BLaER1 (cell line): ENCODE measurements at regions not wholly inside any gene's neighbourhood (a gene's known extent, or its start where the extent isn't known, plus 50 kb on each side); places are given as distances from the start of the nearest gene placed in this dataset.
"Not testable (repeated sequence)": the region's sequence is repeated elsewhere in the genome, so short reads cannot be mapped to it uniquely, and the experiment has no call there.

Experiments used
- H3K27ac ChIP-seq: shearing (Covaris generic); formaldehyde crosslinking; 2 replicates; pipeline ENCODE4 v1.8.1; 2022
- H3K27me3 ChIP-seq: shearing (Covaris generic); formaldehyde crosslinking; 2 replicates; pipeline ENCODE4 v1.8.1; 2022
- H3K36me3 ChIP-seq: shearing (Covaris generic); formaldehyde crosslinking; 2 replicates; pipeline ENCODE4 v1.8.1; 2022
- H3K4me1 ChIP-seq: shearing (Covaris generic); formaldehyde crosslinking; 2 replicates; pipeline ENCODE4 v1.8.1; 2022
- H3K4me2 ChIP-seq: shearing (Covaris generic); formaldehyde crosslinking; 2 replicates; pipeline ENCODE4 v1.8.1; 2022
- H3K4me3 ChIP-seq: shearing (Covaris generic); formaldehyde crosslinking; 2 replicates; pipeline ENCODE4 v1.8.1; 2022
- H3K9ac ChIP-seq: shearing (Covaris generic); formaldehyde crosslinking; 2 replicates; pipeline ENCODE4 v1.8.1; 2022
- H3K9me3 ChIP-seq: shearing (Covaris generic); formaldehyde crosslinking; 2 replicates; pipeline ENCODE4 v1.8.1; 2022
- H4K20me1 ChIP-seq: shearing (Covaris generic); formaldehyde crosslinking; 2 replicates; pipeline ENCODE4 v1.8.1; 2022
- Cebpa-rat ChIP-seq: shearing (Covaris generic); IDR thresholded peaks from 2 replicates; pipeline ENCODE4 v1.8.1; 2022

DNA sequence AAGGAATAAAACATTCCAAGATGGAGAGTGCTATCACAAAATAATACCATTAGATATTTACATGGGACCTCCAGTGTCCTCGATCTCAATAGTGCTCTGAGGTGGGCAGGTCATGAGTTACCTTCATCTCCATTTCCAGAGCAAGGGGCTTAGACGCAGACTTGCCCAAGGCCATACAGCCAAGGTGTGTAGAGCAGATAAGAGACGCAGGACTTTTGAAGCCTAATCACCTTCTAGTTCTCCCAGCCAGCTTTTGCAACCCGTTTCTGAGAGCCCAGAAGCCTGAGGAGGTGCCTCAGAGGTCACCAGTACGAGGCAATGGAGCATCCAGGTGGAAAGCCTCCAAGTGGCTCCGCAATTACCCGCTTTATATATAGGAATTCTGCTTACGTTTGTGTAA lies 294.7 kb downstream of the LNPK start:
- no peaks in the 10 kb centered on the region for H3K36me3 ChIP-seq
- no peak overlapping the region for H3K9ac ChIP-seq
- H3K4me2 ChIP-seq = no peak overlapping the region
- H3K27me3 ChIP-seq = no peaks in the 10 kb centered on the region
- H3K27ac ChIP-seq = no peak overlapping the region
- H4K20me1 ChIP-seq = no peaks in the 10 kb centered on the region
- no peak for TF ChIP-seq Cebpa-rat
- no peaks in the 10 kb centered on the region for H3K4me1 ChIP-seq
- H3K4me3 ChIP-seq = no peak overlapping the region
- no peaks in the 10 kb centered on the region; the same call in 1 of the 2 replicates for H3K9me3 ChIP-seq

DNA sequence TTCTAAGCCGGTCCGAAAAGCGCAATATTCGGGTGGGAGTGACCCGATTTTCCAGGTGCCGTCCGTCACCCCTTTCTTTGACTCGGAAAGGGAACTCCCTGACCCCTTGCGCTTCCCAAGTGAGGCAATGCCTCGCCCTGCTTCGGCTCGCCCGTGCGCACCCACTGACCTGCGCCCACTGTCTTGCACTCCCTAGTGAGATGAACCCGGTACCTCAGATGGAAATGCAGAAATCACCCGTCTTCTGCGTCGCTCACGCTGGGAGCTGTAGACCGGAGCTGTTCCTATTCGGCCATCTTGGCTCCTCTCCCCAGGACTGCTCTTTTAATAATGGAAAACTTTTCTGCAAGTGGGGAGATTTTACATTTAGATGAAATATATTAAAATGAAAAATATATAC lies 297.5 kb downstream of the LNPK start:
- H3K4me3 ChIP-seq, H3K4me1 ChIP-seq, H4K20me1 ChIP-seq, H3K9ac ChIP-seq, H3K9me3 ChIP-seq, H3K4me2 ChIP-seq, H3K27ac ChIP-seq, H3K36me3 ChIP-seq, H3K27me3 ChIP-seq: not testable (repeated sequence)

DNA sequence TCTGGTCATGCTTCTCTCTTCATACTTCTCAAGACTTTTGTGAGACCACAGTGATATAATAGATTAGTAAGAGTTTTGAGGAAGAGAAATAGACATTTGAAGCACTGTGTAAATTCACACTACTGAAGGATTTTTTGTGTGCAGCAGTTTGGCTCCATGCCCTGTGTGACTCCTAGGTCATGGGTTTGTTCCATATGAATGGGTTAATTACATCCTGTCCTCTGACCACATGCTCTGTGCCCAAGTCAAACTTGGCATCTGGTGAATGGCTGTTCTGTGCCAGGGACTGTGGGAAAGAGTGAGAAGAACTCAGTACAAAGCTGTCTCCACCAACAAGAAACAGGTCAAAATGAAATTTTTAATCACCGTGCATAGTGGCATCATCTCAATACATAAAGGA lies 304.0 kb downstream of the LNPK start:
- no peak for TF ChIP-seq Cebpa-rat
- H3K36me3 ChIP-seq = no peaks in the 10 kb centered on the region
- H3K27ac ChIP-seq = no peak overlapping the region
- no peak overlapping the region for H3K4me2 ChIP-seq
- H3K9me3 ChIP-seq = no peaks in the 10 kb centered on the region
- no peaks in the 10 kb centered on the region for H3K27me3 ChIP-seq
- no peak overlapping the region for H3K4me3 ChIP-seq
- H4K20me1 ChIP-seq = no peaks in the 10 kb centered on the region
- H3K4me1 ChIP-seq = peaks cover 21% of the 10 kb centered on the region
- H3K9ac ChIP-seq = no peak overlapping the region

DNA sequence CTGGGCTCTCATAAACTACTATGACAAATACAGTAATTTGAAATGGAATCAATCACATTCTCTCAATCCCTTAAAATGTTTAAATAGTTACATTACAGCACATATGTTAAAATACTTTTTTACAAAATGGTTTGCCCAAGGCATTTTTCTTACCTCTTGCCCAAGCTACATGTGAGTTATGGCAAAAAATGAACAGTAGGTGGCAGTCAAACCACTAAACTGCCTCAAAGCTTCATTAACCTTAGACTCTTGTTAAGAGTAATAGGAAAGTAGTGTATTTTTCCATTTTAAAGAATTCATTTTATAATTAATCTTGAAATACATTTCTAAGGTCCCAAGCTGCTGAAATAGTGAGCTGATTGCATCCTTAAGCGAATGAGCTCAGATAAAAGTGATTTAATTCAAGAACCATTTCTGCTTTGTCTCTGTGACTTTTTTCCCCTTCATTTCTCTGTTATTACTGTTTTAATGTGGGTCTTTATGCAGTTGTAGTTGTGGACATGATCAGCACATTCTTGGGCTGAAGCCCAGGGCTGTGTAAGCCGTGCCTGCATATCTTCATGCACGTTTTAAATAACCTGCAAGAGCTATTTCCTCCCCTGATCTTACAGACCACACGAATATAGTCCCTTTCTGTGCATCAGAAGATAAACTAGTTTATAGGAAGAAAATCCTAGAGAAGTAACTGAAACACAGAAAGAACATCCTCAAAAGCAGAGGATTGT lies 311.8 kb downstream of the LNPK start:
- Histone ChIP-seq H3K9me3 (no peaks in the 10 kb centered on the region), H4K20me1 (no peaks in the 10 kb centered on the region), H3K36me3 (no peaks in the 10 kb centered on the region), H3K4me2 (no peak overlapping the region), H3K27ac (no peak overlapping the region), H3K9ac (no peak overlapping the region), H3K4me1 (peaks cover 8% of the 10 kb centered on the region), H3K4me3 (no peak overlapping the region), H3K27me3 (no peaks in the 10 kb centered on the region)
- no peak for TF ChIP-seq Cebpa-rat

DNA sequence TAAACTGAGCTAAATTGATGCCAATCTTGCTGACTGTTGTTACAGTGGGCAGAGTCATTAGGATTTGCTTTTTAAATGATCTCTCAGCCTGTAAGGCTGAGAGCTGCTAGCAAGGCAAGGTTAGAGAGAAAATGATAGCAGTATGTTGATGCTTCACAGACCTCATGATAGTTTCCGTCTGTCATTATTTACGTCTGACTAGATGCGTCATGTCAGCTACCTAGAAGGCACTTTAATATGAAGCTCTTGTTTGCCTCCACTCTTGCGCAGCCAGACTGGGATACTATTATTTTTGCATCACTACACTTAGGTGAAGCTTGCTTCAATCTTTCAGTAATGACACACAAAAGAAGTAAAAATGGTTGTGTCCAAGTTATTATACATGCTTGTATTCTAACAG lies 313.8 kb downstream of the LNPK start:
- no peak for TF ChIP-seq Cebpa-rat
- Histone ChIP-seq H3K36me3 (no peaks in the 10 kb centered on the region), H3K4me1 (no peaks in the 10 kb centered on the region), H3K27me3 (no peaks in the 10 kb centered on the region), H3K4me2 (no peak overlapping the region), H3K27ac (no peak overlapping the region), H3K9ac (no peak overlapping the region), H3K4me3 (no peak overlapping the region), H3K9me3 (no peaks in the 10 kb centered on the region), H4K20me1 (no peaks in the 10 kb centered on the region)

DNA sequence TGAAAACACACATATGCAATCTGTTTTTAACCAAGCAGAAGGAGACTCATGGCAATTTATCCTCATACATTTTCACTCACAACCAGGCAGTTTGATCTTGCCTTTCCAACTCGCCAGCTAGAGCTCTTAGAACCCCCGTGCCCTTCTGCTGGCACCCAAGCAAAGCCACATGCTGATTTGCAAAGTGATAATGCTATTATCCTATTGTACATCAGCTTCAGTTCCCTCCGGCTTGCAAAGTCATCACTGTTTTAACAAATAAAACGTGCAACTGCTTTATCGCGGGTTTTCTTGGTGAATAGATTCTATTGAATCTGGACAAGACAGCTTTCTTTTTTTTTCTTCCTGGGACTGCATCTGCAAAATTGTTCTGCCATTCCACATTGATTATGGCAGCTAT lies 314.6 kb downstream of the LNPK start:
- H3K27me3 ChIP-seq = no peaks in the 10 kb centered on the region
- H3K27ac ChIP-seq = no peak overlapping the region
- no peaks in the 10 kb centered on the region for H3K4me1 ChIP-seq
- TF ChIP-seq Cebpa-rat = no peak
- no peaks in the 10 kb centered on the region for H4K20me1 ChIP-seq
- H3K4me2 ChIP-seq = no peak overlapping the region
- H3K9me3 ChIP-seq = no peaks in the 10 kb centered on the region
- no peak overlapping the region for H3K9ac ChIP-seq
- H3K36me3 ChIP-seq = no peaks in the 10 kb centered on the region
- H3K4me3 ChIP-seq = no peak overlapping the region

DNA sequence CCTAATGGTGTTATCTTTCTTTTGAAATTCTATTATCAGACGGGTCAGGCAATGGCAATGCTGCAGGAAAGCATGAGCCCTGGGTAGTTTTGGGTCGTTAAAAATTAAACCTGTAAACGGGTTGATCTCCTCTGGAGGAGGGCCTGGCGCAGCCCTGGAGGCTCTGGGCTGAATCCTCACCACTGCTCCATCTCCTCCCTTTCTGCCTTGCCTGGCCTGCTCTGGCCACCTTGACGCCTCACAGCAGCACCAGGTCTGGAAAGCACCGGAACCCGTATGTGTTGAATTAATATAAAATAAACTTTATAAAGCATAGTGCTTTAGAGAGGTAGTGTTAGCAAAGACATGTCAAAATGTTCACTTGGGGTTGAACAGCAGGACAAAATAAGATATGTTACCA lies 316.1 kb downstream of the LNPK start:
- Histone ChIP-seq H3K36me3 (no peaks in the 10 kb centered on the region), H3K9me3 (no peaks in the 10 kb centered on the region), H4K20me1 (no peaks in the 10 kb centered on the region), H3K4me2 (no peak overlapping the region), H3K4me1 (no peaks in the 10 kb centered on the region), H3K27ac (no peak overlapping the region), H3K4me3 (no peak overlapping the region), H3K27me3 (no peaks in the 10 kb centered on the region), H3K9ac (no peak overlapping the region)
- no peak for TF ChIP-seq Cebpa-rat

DNA sequence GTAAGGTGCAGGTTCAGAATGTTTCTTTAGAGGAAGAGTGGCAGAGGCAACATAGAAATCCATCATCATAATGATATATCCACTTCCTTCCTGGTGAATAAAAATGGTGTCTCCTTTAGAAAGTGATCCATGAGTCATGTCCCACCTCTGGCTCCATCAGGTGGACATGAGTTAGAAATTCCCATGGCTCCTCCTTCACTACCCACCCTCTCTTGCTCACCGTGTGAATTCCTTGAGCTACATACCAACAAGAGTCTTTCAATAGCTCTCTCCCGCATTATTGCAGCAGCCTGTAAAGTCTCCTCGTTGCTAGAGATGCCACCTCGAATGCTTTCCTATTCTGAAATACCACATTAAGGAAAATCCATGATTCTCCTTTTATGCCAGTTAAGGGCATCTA lies 317.6 kb downstream of the LNPK start:
- no peak for TF ChIP-seq Cebpa-rat
- no peak overlapping the region for H3K4me2 ChIP-seq
- no peaks in the 10 kb centered on the region for H4K20me1 ChIP-seq
- no peaks in the 10 kb centered on the region for H3K36me3 ChIP-seq
- no peak overlapping the region for H3K9ac ChIP-seq
- H3K9me3 ChIP-seq = no peaks in the 10 kb centered on the region
- no peaks in the 10 kb centered on the region for H3K4me1 ChIP-seq
- no peak overlapping the region for H3K4me3 ChIP-seq
- no peak overlapping the region for H3K27ac ChIP-seq
- no peaks in the 10 kb centered on the region for H3K27me3 ChIP-seq

DNA sequence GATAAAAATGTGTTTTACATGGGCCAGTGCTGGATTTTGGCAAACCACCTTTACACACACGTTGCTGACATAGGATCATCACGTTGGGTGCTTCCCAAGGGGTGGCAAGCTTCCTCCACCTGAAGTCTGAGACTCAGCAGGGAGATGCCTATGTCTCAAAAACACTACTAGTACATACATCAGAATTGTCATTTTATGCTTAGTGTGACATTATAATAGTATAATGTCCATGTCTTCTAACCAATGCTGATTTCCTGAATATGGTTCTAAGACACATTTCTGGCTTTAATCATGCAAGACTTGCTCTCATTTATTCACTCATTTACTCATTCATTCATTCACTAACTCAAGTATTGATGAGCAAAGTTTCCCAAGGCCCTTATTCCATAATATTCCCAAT lies 322.3 kb downstream of the LNPK start:
- TF ChIP-seq Cebpa-rat = no peak
- H3K27me3 ChIP-seq = no peaks in the 10 kb centered on the region
- H3K36me3 ChIP-seq = no peaks in the 10 kb centered on the region
- H3K4me1 ChIP-seq = no peaks in the 10 kb centered on the region
- H3K4me2 ChIP-seq = no peak overlapping the region
- no peak overlapping the region for H3K4me3 ChIP-seq
- no peaks in the 10 kb centered on the region for H4K20me1 ChIP-seq
- no peak overlapping the region for H3K27ac ChIP-seq
- H3K9me3 ChIP-seq = no peaks in the 10 kb centered on the region
- no peak overlapping the region for H3K9ac ChIP-seq

DNA sequence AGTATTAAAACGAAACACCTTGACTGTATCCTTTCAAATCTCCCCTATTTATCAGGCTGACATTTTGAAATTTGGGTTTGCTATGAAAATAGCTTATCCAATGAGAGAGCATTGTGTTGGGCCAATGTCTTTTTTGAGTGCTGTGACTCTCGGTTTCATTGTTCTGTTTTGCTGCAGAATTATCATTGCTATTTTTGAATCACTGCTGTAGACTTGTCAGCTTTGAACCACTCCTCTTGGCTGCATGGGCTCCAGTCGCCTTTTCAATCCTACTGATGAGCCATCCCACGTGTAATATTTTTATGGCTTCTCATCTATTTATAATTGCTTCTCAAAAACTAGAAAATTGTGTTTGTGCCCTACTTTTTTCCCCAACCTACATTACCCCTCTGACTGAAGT lies 322.8 kb downstream of the LNPK start:
- no peak for TF ChIP-seq Cebpa-rat
- Histone ChIP-seq H3K4me3 (no peak overlapping the region), H3K36me3 (no peaks in the 10 kb centered on the region), H3K9me3 (no peaks in the 10 kb centered on the region), H3K9ac (no peak overlapping the region), H3K27ac (no peak overlapping the region), H3K4me2 (no peak overlapping the region), H4K20me1 (no peaks in the 10 kb centered on the region), H3K4me1 (no peaks in the 10 kb centered on the region), H3K27me3 (no peaks in the 10 kb centered on the region)

DNA sequence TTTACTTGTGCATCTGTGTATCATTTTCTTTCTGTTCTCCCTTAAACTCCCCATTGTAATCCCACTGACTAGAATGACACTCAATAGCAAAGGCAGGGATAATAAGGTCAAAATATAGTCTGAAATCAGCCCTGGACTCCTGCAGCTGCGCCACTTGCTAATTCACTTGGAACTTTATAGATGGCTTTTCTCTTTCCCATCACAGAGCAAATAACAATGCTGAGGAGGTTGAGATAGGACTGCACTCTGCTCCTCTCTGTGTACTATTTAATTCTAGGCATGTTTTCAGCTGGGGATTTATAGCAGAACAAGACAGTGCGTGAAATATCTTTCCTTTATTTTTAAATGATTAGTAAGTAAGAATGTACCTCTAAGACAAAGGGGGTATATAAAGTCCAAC lies 324.2 kb downstream of the LNPK start:
- Histone ChIP-seq H3K9ac (no peak overlapping the region), H3K4me1 (no peaks in the 10 kb centered on the region), H3K36me3 (no peaks in the 10 kb centered on the region), H3K9me3 (no peaks in the 10 kb centered on the region), H3K27ac (no peak overlapping the region), H3K27me3 (no peaks in the 10 kb centered on the region), H4K20me1 (no peaks in the 10 kb centered on the region), H3K4me3 (no peak overlapping the region), H3K4me2 (no peak overlapping the region)
- no peak for TF ChIP-seq Cebpa-rat
